Hypothalamus (tissue), 51 donors: ENCODE measurements at regions not wholly inside any gene's neighbourhood (a gene's known extent, or its start where the extent isn't known, plus 50 kb on each side); places are given as distances from the start of the nearest gene placed in this dataset.
"Not testable (repeated sequence)": the region's sequence is repeated elsewhere in the genome, so short reads cannot be mapped to it uniquely, and the experiment has no call there.

Experiments used
- DNase-seq, 51 donors: peaks; one replicate each; lab custom pipeline; 2025; lab: John Stamatoyannopoulos, UW

DNA sequence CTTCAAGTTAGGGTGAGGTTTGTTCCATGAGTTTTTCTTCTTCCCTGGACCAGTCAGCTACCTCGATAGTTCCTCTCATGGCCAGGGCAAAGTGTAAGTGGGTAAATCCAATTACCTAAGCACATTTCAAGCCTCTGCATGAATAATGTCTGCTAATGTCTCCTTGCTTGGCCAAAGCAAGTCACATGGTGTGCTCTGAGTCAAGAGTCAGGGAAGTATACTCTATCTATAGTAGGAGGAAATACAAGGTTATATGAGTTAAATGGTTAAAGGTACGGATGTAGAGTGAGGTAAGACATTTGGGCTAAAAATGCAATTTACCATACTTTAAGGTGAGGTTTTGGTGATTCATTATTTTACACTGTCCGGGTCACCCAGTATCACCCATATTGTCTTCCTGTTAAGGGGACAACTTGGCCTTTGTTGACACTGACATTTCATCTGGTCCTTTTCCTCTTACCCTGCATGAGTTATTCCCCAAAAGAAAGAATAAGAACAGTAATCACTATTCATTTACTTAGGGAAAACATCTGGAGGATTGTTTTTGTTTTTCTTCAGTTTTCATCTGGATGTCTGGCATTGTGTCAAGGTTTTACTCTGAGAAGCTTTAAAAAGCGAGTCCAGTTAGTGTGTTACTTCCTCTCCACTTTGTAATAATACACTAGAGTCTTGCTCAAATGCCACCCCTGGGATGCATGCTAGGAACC lies 405.5 kb downstream of the RND3 start:
- DNase-seq, result no peak

DNA sequence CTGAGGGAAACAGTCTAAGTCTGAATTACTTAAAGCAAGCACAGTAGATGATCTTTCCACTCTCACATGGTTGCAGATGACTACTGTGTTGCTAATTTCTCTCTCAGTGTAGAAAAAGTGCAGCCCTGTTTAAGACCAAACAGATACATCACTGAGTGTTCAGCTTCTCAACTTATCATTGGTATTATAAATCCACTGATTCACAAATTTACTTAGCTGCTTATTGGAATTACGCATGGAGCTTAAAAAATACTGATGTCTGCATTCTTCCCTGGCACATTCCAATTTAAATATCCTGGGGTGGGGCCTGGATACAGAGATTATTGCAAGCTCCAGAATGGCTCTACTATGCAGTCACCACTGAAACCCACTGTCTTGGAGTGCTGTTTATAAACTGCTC lies 411.2 kb downstream of the RND3 start:
- DNase-seq, result no peak

DNA sequence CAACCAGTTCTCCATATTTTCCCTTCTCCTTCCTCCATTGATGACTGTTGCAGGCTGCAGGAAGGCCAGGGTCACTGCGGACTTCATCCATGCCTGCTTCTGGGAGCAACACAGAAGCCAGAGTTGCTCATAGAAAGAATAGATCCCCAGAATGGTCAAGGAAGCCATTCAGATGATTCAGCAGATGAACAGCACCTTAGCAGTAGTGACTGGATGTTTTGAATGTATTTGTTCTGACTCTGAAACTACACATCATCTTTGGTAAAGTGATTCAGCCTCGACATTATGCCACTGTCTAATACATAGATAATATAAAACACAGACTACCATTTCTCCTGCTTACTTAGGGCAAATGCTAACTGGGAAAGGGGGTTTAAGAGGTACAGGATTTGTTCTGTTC lies 411.6 kb downstream of the RND3 start:
- no peak for DNase-seq

- no peak for DNase-seq
Measured at GRCh38 chr2:150066490-150066889, 421.0 kb downstream of the RND3 start.

- DNase-seq, result no peak
Measured at GRCh38 chr2:150063931-150064548, 423.4 kb downstream of the RND3 start.

- DNase-seq, result no peak
Measured at GRCh38 chr2:150063432-150063889, 424.0 kb downstream of the RND3 start.

DNA sequence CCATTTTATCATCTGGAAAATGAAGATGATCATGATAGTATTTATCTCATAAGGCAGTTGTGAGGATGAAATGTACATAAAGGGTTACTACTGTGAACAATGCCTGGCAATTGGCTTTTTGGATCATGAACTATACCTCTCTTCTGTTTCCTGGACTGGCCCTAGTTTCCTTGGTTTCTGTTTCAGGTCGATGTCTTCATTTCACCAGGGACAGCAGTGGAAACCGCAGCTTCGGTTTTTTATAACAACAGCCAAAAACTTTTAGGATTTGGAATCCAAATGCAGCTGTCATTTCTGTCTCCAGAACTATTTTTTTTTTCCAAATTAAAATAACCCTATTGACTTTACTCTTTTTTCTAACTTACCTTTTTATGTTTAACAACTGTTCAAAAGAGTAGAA lies 425.1 kb downstream of the RND3 start:
- DNase-seq, result no peak

GRCh38 chr2:150060341-150060740 lies 427.1 kb downstream of the RND3 start:
- DNase-seq, result no peak

GRCh38 chr2:150059676-150060075 lies 427.8 kb downstream of the RND3 start:
- not testable (repeated sequence) for DNase-seq

DNA sequence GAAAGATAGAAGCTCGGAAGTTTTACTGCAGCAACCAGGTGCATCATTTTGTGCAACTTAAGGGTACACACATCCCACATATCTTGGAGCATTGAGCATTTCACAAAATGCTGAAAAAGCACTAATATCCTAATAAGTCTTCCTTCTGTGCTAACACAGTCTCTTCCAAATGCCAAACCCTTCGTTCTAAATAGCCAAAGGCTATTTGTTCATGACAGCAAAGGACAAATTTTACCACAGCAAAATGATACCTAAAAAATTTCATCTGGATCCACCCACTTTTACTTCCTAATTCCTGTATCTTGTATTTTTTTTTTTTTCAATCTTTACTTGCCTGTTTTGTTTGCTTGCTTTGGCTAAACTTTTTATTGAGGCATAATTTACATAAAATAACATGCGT lies 435.0 kb downstream of the RND3 start:
- no peak for DNase-seq

GRCh38 chr2:150051004-150051403 lies 436.5 kb downstream of the RND3 start:
- no peak for DNase-seq

DNA sequence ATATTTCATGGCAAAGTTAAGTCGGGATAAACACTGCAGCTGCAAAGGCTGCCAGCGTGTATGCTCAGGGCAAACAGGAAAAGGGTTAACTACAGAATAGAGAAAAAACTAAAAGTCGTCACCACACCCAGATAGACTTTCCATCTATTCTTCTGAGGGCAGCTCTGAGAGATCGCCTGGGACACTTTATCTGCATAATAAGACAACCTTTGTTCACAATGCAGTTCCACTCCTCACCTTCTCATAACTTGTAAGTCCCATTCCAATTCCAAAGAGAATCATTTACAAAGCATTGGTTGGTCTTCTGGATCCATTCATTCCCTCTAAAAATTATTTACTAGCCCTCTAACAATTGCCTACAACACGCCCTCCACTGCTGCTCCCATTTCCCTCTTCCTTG lies 437.4 kb downstream of the RND3 start:
- no peak for DNase-seq

DNA sequence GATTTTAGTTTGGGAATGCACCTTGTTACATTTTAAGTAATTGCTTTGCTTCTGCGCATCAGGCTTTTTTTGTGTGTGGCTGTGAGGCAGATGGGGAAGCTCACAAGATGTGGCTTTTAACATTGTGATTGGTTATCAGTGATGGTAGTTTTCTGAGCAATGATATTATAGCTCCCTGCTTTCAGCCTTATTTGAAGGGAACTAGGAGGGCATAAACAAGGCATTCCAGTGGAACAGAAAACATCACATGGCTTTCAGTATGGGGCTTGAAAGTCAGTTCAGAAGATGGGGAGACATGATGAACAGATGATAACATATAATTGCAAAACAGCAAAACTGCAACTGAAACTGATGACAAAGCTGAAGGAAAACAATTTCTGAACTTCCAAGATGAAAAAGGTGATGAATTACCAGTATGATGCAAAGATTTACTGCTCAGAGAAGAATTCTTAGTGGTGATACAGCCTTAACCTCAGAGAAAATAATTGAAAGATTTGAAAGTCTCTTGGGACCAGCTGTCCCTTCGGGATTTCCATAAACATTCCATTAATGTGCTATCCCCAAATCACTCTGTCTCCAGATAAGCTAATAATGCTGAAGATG lies 439.7 kb downstream of the RND3 start:
- DNase-seq, result no peak

GRCh38 chr2:150046810-150047209 lies 440.7 kb downstream of the RND3 start:
- no peak for DNase-seq

DNA sequence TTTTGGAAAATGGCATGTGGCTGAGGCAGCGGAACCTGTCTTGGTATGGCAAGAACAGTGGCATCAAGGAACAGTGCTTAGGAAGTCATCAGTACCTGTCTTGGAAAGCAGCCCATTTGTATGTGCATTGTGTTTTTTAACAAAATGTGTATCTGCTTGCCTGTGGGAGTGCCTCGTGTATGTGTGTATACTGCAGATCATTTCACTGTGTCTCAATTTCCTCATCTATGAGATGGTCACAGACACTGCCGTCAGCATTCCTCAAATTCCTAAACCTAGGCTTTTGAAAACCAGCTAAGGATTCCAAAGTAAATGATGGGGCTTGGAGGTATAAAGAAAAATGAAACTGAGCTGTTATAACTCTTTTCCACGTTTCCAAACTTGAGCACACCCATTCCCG lies 441.3 kb downstream of the RND3 start:
- no peak for DNase-seq

DNA sequence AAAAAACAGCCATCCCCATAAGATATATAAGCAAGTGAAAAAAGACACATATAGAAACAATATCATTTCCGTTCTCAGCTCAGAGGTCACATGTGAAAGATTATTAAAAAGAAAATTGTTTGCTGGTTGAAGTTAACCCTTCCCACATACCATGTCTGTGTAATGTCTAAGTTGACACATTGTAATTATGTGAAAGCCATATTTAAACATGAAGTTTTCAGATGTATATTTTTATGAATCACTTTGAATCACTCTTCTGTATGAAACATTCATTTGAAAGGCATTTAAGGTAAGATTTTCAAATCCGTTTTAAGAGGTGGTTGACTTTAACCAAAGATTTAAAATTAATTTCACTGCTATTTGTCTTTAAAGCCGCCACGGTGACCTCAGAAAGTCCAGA lies 441.9 kb downstream of the RND3 start:
- DNase-seq, result no peak

- DNase-seq, result no peak
Measured at GRCh38 chr2:150043172-150043500, 444.3 kb downstream of the RND3 start.

DNA sequence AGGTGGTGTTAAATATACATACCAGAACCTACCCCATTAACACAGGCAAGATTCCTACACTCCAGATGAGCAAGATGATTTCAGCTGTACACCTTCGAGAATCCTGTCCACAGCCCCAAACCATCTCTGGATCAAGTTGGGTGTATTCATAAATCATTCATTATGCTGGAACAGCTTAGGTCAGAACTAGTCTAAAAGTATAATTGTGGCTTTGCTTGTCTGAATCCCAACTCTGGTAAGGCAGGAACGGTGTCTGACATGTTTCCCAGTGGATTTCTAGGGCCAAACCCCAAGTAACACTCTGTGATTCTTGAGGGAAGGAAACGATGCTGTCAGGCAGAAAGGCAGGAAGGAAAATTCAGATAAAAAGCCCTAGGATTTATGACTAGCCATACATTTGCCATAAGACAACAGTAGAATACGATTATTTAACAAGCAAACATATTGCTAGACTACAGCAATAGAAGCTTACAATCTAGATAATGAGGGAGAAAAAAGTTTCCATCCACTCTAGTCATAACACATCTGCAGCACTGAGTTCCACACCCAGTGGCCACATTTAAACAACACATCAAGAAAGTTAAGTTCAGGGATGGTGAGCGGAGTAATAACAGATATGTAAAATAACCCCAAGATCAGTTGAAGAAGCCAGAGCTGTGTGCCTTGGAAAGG lies 444.8 kb downstream of the RND3 start:
- no peak for DNase-seq

DNA sequence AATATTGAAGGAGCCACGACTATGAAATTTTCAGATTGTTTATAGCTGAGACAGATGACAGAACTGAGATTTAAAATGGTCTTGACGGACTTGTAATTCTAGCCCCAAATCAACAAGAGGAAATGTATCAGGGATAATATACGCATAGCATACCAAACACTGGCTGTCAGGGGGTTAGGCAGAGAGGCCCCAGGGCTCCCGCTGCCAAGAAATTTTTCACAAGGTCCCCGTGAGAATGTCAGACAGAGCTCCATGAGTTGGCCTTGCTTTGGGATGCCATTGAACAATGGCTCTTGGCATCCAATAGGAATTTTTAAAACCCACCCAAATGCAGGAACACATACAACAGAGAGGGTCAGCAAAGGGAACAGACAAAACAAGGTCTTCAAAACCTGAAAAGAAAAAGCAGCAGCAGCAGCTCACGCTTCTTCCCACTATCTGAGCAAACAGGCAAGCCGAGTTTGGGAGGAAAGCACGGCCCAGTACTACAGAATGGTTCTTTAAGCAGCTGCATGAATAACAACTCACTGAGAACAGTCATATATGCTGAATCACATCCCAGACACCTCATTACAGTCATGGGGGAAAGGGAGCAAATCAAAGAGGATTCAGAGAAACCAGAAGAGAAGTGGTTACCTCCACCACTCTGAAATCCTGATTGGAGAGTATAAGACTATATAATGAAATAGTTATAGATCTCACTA lies 445.6 kb downstream of the RND3 start:
- DNase-seq, result no peak

GRCh38 chr2:150036622-150037021 lies 449.0 kb upstream of the MMADHC start:
- no peak for DNase-seq

GRCh38 chr2:150034665-150035064 lies 447.1 kb upstream of the MMADHC start:
- DNase-seq, result no peak
